ENCODE measurements at regions not wholly inside any gene's neighbourhood (a gene's known extent, or its start where the extent isn't known, plus 50 kb on each side); places are given as distances from the start of the nearest gene placed in this dataset.

DNA sequence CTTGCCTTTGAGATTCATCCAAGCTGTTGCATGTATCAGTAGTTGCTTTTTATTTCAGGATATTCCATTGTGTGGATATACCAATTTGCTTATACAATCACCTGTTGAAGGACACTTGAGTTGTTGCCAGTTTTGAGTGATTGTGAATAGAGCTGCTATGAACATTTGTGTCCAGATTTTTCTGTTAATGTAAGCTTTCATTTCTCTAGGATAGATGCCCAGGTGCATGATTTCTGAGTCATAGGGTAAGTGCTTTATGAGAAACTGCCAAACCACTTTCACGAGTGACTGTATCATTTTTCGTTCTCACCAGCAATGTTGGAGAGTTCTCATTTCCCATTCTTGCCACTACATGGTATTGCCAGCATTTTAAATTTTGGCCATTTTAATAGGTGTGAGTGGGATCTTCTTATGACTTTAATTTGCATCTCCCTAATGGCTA is 434.6 kb upstream of the RGS6 start:
- TF ChIP-seq ZNF274 (IDR thresholded peaks at IDR 0.05; ENCODE audit: low read depth, low read length) = no peak
- TF ChIP-seq YY1 (IDR thresholded peaks at IDR 0.05; ENCODE audit: insufficient read depth, insufficient read length) = no peak
